Neural crest cell (in vitro differentiated cells): ENCODE measurements at regions not wholly inside any gene's neighbourhood (a gene's known extent, or its start where the extent isn't known, plus 50 kb on each side); places are given as distances from the start of the nearest gene placed in this dataset.

Experiments
- DNase-seq: peaks from one replicate; pipeline ENCODE4 v3.0.0; 2021; ENCODE audit warnings: low read depth, mixed read lengths, low spot score
- H3K27ac Mint-ChIP-seq: one replicate; pipeline ENCODE4 v1.8.0; 2021; ENCODE audit warnings: mild to moderate bottlenecking, mixed read lengths; ENCODE audit not compliant: unreplicated experiment
- H3K27me3 Mint-ChIP-seq: 2 replicates; pipeline ENCODE4 v1.8.0; 2021; ENCODE audit warnings: low read depth, mild to moderate bottlenecking, mixed read lengths
- H3K36me3 Mint-ChIP-seq: 2 replicates; pipeline ENCODE4 v1.8.0; 2021; ENCODE audit warnings: low read depth, mild to moderate bottlenecking, mixed read lengths
- H3K4me1 Mint-ChIP-seq: 2 replicates; pipeline ENCODE4 v1.8.0; 2021; ENCODE audit warnings: mixed read lengths
- H3K4me3 Mint-ChIP-seq: one replicate; pipeline ENCODE4 v1.8.0; 2021; ENCODE audit warnings: mild to moderate bottlenecking, mixed read lengths
- H3K9me3 Mint-ChIP-seq: 2 replicates; pipeline ENCODE4 v1.8.0; 2021; ENCODE audit warnings: mixed read lengths
- TF ChIP-seq, protein P1 (sequence below): fragments of 200-600 bp; sonication (generic); conservative IDR thresholded peaks from 2 replicates; pipeline ENCODE4 v1.5.0; 2021; ENCODE audit warnings: antibody characterized with exemption, mild to moderate bottlenecking

DNA sequence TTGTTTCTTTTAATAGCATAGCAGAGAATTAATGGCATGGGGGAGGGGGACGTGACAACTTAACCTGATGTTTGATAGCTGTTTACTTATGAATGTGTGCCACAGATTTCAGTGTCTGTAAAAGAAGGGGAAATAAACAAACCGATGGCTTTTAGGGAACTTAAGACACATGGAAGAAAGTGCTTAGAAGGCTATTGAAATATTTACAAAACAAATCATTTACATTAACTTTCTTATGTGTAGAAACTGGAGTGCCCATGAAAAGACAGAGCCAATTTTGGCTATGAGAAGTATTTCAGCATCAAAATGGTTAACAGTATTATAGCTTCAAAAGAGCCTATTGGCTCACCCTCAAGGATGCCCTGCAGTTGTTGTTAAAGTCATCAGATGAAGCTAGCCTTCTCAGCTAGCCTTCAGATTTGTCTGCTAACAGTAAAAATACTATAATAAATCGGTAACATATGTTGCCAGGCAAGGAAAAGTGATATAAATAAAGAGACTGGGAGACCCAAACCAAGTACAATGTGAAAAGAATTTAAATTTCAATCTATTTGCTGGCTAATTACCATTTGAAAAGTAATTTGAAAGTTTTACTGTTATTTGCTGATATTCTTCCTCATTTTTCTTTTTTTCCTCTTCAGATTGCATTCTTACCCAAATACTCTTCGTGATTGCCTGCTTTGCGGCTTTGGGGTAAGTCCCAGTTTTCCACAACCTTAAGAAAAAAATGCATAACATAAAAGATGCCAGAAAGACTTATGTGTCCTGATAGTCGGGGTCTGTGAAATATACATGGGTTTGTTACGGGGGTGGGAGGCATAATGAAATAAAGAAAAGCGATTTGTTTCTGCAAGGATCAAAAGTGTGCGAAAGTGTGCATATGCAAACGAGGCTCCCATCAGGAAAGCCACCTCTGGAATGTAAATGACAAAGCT is 256.4 kb downstream of the MEIS1 start:
- Mint-ChIP-seq H3K36me3 (no peaks in the 10 kb centered on the region), H3K4me1 (peaks cover 46% of the 10 kb centered on the region), H3K9me3 (no peaks in the 10 kb centered on the region), H3K27ac (no peak overlapping the region), H3K4me3 (no peak overlapping the region), H3K27me3 (peaks cover 9% of the 10 kb centered on the region)
- DNase-seq, result no peak
- TF ChIP-seq, protein P1, sequence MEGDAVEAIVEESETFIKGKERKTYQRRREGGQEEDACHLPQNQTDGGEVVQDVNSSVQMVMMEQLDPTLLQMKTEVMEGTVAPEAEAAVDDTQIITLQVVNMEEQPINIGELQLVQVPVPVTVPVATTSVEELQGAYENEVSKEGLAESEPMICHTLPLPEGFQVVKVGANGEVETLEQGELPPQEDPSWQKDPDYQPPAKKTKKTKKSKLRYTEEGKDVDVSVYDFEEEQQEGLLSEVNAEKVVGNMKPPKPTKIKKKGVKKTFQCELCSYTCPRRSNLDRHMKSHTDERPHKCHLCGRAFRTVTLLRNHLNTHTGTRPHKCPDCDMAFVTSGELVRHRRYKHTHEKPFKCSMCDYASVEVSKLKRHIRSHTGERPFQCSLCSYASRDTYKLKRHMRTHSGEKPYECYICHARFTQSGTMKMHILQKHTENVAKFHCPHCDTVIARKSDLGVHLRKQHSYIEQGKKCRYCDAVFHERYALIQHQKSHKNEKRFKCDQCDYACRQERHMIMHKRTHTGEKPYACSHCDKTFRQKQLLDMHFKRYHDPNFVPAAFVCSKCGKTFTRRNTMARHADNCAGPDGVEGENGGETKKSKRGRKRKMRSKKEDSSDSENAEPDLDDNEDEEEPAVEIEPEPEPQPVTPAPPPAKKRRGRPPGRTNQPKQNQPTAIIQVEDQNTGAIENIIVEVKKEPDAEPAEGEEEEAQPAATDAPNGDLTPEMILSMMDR, result no peak

DNA sequence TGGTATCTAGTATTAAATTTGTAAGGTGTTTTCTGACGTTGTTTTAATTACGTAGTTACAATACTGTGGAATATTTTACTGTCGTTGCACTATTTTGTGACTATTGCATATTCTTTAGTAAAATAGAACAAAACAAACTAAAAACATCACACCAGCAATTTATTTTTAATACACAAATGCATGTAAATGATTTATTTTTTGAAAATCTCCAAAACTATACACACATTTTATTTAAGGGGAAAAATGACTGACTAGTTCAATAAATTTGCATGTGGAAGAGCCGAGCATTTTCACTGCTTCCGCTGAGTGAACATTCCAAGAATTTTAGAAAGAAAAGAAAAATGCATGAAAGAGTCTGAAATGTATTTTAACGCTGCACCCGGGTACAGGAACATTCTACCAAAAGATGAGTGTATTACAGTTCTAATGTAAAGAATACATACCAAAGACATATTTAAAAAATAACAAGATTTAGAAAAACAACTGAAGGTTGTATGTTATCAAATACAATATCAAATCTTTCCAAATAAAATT is 257.7 kb downstream of the MEIS1 start:
- no peak overlapping the region for H3K4me3 Mint-ChIP-seq
- no peaks in the 10 kb centered on the region for H3K36me3 Mint-ChIP-seq
- H3K9me3 Mint-ChIP-seq, result no peaks in the 10 kb centered on the region
- TF ChIP-seq, protein P1, result no peak
- no peak overlapping the region for H3K27ac Mint-ChIP-seq
- no peak for DNase-seq
- peaks cover 53% of the 10 kb centered on the region for H3K4me1 Mint-ChIP-seq
- H3K27me3 Mint-ChIP-seq, result peaks cover 9% of the 10 kb centered on the region

DNA sequence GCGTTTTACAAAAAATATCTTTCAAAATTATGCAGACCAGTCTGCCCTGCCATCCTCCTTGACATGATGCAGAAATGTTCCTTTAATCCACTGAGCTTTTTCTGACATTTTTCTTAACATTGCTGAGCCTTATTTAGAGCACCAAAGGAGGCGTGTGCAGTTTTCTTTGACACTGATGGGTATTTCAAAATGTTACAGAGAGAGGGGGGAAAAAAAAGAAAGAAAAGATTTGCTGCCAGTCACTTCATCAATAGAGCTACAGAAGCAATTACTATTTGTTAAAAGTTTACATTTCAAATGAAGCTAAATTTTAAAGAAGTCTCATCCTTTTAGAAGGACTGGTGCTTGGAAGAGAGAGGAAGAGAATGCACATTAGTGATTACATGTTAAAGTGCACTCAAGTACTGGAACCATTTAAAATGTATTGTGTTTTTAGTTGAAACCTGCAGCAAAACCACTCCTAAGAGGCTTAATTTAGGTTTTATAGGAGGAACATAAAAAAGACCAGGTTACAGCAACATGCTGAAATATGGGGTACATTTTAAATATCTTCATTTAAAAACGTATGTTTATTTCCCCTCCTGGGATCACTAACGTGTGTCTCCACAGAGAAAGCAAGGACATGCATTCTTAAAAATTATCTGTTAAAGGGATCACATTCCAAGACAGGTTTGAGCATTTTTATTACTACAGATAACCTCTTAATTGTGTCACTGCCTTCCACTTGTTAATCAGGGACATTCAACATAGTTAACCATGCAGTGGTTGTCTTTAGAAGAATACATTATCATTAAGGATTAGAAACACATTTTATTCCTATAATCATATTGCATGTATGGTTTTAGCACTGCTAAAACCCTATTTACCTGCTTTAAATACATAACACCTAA is 258.4 kb downstream of the MEIS1 start:
- Mint-ChIP-seq H3K9me3 (no peaks in the 10 kb centered on the region), H3K4me1 (peaks cover 61% of the 10 kb centered on the region), H3K36me3 (no peaks in the 10 kb centered on the region), H3K4me3 (no peak overlapping the region), H3K27me3 (peaks cover 9% of the 10 kb centered on the region), H3K27ac (no peak overlapping the region)
- TF ChIP-seq, protein P1, result no peak
- DNase-seq, result no peak

DNA sequence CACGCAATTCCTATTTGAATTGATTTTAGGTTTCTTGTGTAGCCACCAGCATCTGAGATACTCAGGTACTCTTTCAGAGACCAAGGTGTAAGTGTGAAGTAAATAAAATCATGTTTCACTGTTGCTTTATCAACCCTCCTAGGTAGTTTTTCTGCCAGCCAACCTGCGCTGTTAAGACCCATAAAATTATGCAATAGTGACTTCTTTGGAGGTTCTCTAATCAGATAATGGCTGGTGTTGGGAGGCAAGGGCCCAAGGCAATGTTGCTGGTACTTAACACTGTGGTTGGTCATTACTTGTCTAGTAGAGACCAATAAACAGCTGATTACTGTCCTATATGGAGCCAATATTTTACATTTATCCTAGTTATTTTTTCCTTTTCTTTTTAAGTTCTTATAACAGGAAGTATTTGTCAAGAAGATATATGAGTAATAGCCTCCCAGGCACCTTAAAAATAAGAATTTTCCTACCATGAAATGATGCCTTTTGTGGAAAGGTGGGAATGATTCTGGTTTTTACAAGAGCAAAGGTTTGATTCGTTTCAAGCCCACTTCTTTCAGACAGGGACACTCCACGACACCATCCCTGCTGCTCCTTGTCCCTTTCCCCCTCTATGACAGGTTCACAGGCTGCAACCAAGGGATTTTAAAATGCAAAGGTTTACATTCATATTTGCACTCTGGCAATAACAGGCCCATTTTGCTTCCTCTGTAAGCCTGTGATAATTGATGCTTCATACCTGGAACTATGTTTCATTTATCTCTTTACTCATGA is 259.3 kb downstream of the MEIS1 start:
- no peak for DNase-seq
- no peaks in the 10 kb centered on the region for H3K36me3 Mint-ChIP-seq
- H3K9me3 Mint-ChIP-seq, result no peaks in the 10 kb centered on the region
- TF ChIP-seq, protein P1, result no peak
- no peak overlapping the region for H3K4me3 Mint-ChIP-seq
- peaks cover 70% of the 10 kb centered on the region for H3K4me1 Mint-ChIP-seq
- H3K27me3 Mint-ChIP-seq, result peaks cover 9% of the 10 kb centered on the region
- no peak overlapping the region for H3K27ac Mint-ChIP-seq

DNA sequence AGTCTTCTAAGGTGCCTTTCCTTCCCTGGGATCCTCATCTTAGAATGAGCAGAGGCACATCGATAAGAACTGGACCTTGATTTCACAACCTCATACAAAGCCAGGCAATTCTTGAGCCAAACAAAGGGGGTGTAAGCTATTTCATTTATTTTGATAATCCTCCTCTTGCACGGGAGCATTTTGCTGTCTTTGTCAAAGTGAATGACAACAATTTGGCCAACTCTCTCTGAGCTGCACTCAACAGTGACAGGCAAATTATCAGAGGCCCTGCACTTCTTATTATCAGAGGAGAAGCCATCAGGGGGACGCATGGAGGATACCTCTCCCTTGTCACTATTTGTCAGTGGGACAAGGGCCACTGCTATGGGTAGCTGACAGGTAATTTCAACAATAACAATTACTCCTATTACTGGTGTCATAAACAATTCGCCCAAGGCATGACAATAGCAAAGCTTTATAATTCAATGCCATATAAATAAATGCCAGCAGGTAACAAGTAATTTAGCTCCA is 260.4 kb downstream of the MEIS1 start:
- H3K36me3 Mint-ChIP-seq, result no peaks in the 10 kb centered on the region
- peaks cover 9% of the 10 kb centered on the region for H3K27me3 Mint-ChIP-seq
- no peaks in the 10 kb centered on the region for H3K9me3 Mint-ChIP-seq
- TF ChIP-seq, protein P1, result no peak
- H3K4me1 Mint-ChIP-seq, result peaks cover 80% of the 10 kb centered on the region
- no peak overlapping the region for H3K4me3 Mint-ChIP-seq
- no peak for DNase-seq
- H3K27ac Mint-ChIP-seq, result no peak overlapping the region
